ENCODE measurements at regions not wholly inside any gene's neighbourhood (a gene's known extent, or its start where the extent isn't known, plus 50 kb on each side); places are given as distances from the start of the nearest gene placed in this dataset.

DNA sequence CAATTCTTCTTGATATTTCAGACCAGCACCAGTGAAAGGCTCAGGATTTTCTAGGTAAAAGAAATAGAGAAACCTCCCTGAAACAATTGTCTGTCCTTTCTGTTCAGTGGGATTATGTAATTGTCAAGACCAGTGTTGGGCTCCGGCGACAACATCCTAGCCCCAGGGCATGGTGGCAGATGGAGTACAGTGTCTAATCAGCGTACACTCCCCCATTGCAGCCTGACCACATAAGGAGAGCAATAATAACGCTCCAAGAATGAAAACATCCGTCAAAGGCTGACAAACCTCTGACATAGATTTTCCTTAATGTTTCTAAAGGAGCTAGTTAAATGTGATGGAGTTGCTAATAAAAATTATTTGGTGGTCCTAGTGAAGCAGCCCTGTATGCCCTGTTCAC lies 144.6 kb downstream of the EBLN2 start:
- H3K4me3 Mint-ChIP-seq = no peak overlapping the region
- Histone ChIP-seq H3K79me2 (ENCODE audit: low read depth) (no peaks in the 10 kb centered on the region), H3K4me2 (no peak overlapping the region), H3K36me3 (no peaks in the 10 kb centered on the region), H3K4me3 (no peak overlapping the region), H4K20me1 (ENCODE audit: low read depth) (no peaks in the 10 kb centered on the region), H3F3A (ENCODE audit: low read depth) (peaks cover 7% of the 10 kb centered on the region), H3K9me3 (ENCODE audit: low read depth) (no peaks in the 10 kb centered on the region), H2AFZ (replicated peaks) (no peak overlapping the region), H3K9ac (no peak overlapping the region), H3K27ac (no peak overlapping the region), H3K4me1 (peaks cover 8% of the 10 kb centered on the region), H3K27me3 (no peaks in the 10 kb centered on the region)
- no peak for DNase-seq (ENCODE audit: low spot score)
- no peak overlapping the region for H3K27ac Mint-ChIP-seq
- TF ChIP-seq EZH2phosphoT487 (IDR thresholded peaks at IDR 0.05) = no peak
- TF ChIP-seq, protein P1, sequence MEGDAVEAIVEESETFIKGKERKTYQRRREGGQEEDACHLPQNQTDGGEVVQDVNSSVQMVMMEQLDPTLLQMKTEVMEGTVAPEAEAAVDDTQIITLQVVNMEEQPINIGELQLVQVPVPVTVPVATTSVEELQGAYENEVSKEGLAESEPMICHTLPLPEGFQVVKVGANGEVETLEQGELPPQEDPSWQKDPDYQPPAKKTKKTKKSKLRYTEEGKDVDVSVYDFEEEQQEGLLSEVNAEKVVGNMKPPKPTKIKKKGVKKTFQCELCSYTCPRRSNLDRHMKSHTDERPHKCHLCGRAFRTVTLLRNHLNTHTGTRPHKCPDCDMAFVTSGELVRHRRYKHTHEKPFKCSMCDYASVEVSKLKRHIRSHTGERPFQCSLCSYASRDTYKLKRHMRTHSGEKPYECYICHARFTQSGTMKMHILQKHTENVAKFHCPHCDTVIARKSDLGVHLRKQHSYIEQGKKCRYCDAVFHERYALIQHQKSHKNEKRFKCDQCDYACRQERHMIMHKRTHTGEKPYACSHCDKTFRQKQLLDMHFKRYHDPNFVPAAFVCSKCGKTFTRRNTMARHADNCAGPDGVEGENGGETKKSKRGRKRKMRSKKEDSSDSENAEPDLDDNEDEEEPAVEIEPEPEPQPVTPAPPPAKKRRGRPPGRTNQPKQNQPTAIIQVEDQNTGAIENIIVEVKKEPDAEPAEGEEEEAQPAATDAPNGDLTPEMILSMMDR (IDR thresholded peaks at IDR 0.05) = no peak
- H3K27me3 Mint-ChIP-seq (ENCODE audit: insufficient read depth, low read depth) = peaks cover 2% of the 10 kb centered on the region
- no peaks in the 10 kb centered on the region for H3K9me3 Mint-ChIP-seq
- peaks cover 8% of the 10 kb centered on the region for H3K4me1 Mint-ChIP-seq
- H3K36me3 Mint-ChIP-seq = no peaks in the 10 kb centered on the region

DNA sequence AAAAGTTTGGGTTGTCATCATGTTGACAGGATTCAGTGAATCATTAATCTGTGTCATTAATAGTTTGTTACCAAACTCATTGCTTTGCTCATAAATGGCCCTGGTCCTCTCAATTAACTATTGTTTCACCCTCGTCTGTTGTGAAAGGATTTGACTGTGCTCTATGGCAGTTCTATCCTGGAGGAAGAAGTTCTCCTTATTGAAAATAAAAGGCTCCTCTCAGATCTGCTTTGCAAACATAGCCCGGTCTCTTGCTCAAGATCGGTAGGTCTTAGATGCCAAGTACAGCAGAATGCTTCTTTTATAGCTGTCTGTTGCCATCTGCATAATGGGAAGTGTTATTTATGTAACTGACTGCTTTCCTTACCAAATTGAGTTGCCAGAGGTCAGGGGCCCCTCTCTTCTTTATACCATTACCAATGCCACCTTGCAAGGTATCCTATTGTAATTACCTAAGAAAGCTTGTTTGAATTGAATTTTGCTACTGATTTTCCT lies 146.5 kb downstream of the EBLN2 start:
- Histone ChIP-seq H3K27me3 (no peaks in the 10 kb centered on the region), H3F3A (ENCODE audit: low read depth) (no peaks in the 10 kb centered on the region), H4K20me1 (ENCODE audit: low read depth) (no peaks in the 10 kb centered on the region), H3K4me3 (no peak overlapping the region), H3K4me1 (no peaks in the 10 kb centered on the region), H3K27ac (no peak overlapping the region), H2AFZ (replicated peaks) (no peak overlapping the region), H3K79me2 (ENCODE audit: low read depth) (no peaks in the 10 kb centered on the region), H3K4me2 (no peak overlapping the region), H3K9me3 (ENCODE audit: low read depth) (no peaks in the 10 kb centered on the region), H3K9ac (no peak overlapping the region), H3K36me3 (no peaks in the 10 kb centered on the region)
- Mint-ChIP-seq H3K4me3 (no peak overlapping the region), H3K27ac (no peak overlapping the region), H3K36me3 (no peaks in the 10 kb centered on the region), H3K27me3 (ENCODE audit: insufficient read depth, low read depth) (peaks cover 2% of the 10 kb centered on the region), H3K9me3 (peaks cover 2% of the 10 kb centered on the region), H3K4me1 (no peaks in the 10 kb centered on the region)
- TF ChIP-seq, protein P1 (IDR thresholded peaks at IDR 0.05) = no peak
- TF ChIP-seq EZH2 (IDR thresholded peaks at IDR 0.05) = no peak
- TF ChIP-seq EZH2phosphoT487 (IDR thresholded peaks at IDR 0.05) = no peak
- DNase-seq (ENCODE audit: low spot score) = no peak

DNA sequence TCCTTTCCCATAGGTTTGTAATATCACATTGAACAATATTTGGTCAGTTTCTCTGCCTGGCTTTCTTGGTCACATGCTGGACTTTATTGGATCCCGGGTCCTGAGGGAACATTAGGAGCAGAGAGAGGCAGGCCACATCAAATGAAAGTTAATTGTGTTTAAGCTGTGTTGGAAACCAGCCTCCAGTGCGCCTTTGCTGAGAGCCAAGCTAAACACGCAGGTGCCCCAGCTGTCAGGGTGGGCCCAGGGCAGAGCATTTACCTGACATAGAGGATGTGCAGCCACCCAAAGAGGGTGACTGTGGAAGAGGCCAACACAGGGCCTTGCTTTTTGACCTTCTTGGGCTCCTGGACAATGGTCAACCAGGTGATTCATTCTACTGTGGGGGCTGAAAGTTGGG lies 149.3 kb downstream of the EBLN2 start:
- Histone ChIP-seq H3K9me3 (ENCODE audit: low read depth) (no peaks in the 10 kb centered on the region), H3K27ac (no peak overlapping the region), H3K79me2 (ENCODE audit: low read depth) (no peaks in the 10 kb centered on the region), H3K4me3 (no peak overlapping the region), H3F3A (ENCODE audit: low read depth) (no peaks in the 10 kb centered on the region), H3K4me2 (no peak overlapping the region), H4K20me1 (ENCODE audit: low read depth) (no peaks in the 10 kb centered on the region), H3K27me3 (no peaks in the 10 kb centered on the region), H2AFZ (replicated peaks) (no peak overlapping the region), H3K36me3 (no peaks in the 10 kb centered on the region), H3K4me1 (no peaks in the 10 kb centered on the region), H3K9ac (no peak overlapping the region)
- Mint-ChIP-seq H3K9me3 (peaks cover 2% of the 10 kb centered on the region), H3K4me1 (no peaks in the 10 kb centered on the region), H3K27me3 (ENCODE audit: insufficient read depth, low read depth) (peaks cover 3% of the 10 kb centered on the region), H3K4me3 (no peak overlapping the region), H3K36me3 (no peaks in the 10 kb centered on the region), H3K27ac (no peak overlapping the region)
- TF ChIP-seq EZH2 (IDR thresholded peaks at IDR 0.05) (no peak), EZH2phosphoT487 (IDR thresholded peaks at IDR 0.05) (no peak)
- TF ChIP-seq, protein P1 (IDR thresholded peaks at IDR 0.05) = no peak
- no peak for DNase-seq (ENCODE audit: low spot score)

Measured in neural progenitor cell (in vitro differentiated cells).